ENCODE measurements at regions not wholly inside any gene's neighbourhood (a gene's known extent, or its start where the extent isn't known, plus 50 kb on each side); places are given as distances from the start of the nearest gene placed in this dataset.

DNA sequence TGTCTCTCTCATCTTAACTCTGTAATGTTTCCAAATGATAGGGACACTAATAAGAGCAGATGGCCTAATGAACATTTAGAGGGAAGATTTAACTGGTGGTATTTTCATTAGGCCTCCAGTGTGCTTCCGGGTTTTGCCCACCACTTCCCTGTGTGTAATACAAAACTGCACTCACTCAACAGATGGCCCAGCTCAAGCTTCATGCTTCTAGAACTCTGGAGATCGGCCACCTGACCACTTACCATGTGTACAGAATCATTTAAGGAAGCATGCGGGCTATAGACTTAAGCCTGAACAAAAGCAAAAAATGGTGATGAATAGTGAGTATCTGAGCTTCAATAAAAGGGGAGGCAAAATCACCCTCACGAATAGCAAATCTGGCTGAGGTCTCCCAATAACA, 89.3 kb downstream of the SH2D1A start:
- TF ChIP-seq ZNF70 (CRISPR knock-in tag; IDR thresholded peaks at IDR 0.05), result no peak
- TF ChIP-seq TOX (CRISPR knock-in tag; IDR thresholded peaks at IDR 0.05; ENCODE audit: borderline replicate concordance), result no peak
- TF ChIP-seq, protein P1, sequence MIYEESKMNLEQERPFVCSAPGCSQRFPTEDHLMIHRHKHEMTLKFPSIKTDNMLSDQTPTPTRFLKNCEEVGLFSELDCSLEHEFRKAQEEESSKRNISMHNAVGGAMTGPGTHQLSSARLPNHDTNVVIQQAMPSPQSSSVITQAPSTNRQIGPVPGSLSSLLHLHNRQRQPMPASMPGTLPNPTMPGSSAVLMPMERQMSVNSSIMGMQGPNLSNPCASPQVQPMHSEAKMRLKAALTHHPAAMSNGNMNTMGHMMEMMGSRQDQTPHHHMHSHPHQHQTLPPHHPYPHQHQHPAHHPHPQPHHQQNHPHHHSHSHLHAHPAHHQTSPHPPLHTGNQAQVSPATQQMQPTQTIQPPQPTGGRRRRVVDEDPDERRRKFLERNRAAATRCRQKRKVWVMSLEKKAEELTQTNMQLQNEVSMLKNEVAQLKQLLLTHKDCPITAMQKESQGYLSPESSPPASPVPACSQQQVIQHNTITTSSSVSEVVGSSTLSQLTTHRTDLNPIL (CRISPR knock-in tag; IDR thresholded peaks at IDR 0.05; ENCODE audit: low read depth), result no peak
- no peak for TF ChIP-seq ESRRG (CRISPR knock-in tag; IDR thresholded peaks at IDR 0.05)
- no peak for TF ChIP-seq ZFP3 (CRISPR knock-in tag; IDR thresholded peaks at IDR 0.05)
- TF ChIP-seq, protein P2, sequence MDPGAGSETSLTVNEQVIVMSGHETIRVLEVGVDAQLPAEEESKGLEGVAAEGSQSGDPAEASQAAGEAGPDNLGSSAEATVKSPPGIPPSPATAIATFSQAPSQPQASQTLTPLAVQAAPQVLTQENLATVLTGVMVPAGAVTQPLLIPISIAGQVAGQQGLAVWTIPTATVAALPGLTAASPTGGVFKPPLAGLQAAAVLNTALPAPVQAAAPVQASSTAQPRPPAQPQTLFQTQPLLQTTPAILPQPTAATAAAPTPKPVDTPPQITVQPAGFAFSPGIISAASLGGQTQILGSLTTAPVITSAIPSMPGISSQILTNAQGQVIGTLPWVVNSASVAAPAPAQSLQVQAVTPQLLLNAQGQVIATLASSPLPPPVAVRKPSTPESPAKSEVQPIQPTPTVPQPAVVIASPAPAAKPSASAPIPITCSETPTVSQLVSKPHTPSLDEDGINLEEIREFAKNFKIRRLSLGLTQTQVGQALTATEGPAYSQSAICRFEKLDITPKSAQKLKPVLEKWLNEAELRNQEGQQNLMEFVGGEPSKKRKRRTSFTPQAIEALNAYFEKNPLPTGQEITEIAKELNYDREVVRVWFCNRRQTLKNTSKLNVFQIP (CRISPR knock-in tag; IDR thresholded peaks at IDR 0.05; ENCODE audit: borderline replicate concordance, low read depth), result no peak
- TF ChIP-seq GLIS3 (CRISPR knock-in tag; IDR thresholded peaks at IDR 0.05), result no peak
- no peak for TF ChIP-seq OSR1 (CRISPR knock-in tag; IDR thresholded peaks at IDR 0.05)
- no peak for TF ChIP-seq ARNTL (CRISPR knock-in tag; IDR thresholded peaks at IDR 0.05; ENCODE audit: borderline replicate concordance, low read depth)
- TF ChIP-seq ZC3H10 (CRISPR knock-in tag; IDR thresholded peaks at IDR 0.05), result no peak
- no peak for TF ChIP-seq CSDC2 (CRISPR knock-in tag; IDR thresholded peaks at IDR 0.05)
- TF ChIP-seq SNAI2 (CRISPR knock-in tag; IDR thresholded peaks at IDR 0.05), result no peak
- ATAC-seq, result no peak

DNA sequence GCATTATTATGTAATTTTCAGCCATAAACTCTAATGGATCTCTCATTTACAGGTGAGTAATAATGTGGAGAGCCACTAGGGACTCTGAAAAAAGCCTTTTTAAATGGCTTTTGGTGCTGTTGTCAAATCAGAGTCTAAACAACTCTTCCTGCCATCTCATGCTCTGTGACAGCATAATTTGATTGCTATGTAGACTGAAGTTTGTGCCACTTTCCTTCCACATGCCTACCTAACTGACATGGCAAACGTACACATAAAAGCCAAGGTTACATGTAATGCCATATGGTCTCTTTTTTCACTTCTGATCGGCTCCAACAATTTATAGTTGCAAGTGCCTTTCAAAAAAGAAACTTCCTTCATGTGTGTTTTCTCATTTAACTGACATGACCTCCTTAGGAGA, 94.3 kb downstream of the SH2D1A start:
- no peak for ATAC-seq

DNA sequence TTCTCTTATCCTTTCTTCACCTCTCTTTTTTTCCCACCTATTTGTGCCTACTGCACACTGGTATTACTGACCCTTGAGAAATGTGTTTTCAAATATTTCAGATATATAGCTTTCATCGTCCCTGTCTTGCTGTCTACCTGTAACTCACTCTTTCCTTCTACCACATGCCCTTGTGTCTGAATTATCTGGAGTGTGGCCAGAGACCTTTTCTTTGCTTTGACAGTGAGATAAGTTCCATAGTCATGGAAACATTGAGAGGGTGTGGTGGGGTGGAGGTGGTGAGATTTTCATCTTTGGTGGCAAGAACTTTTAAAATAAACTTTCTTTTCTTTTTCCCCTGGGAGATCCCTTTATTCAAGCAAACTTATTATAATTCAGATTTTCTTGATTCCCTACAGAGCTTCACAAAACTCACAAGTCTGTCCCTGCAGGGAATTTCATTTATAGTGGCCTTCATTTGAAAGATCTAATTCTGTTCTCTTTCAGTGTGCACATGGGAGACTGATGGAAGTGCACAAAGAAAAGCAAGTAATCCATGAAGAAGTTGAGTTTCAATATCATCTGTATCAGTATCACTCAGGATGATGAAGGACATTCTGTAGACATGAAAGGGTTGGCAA, 95.7 kb downstream of the SH2D1A start:
- TF ChIP-seq BACH2 (CRISPR knock-in tag; IDR thresholded peaks at IDR 0.05; ENCODE audit: borderline replicate concordance), result no peak
- TF ChIP-seq RARB (CRISPR knock-in tag; IDR thresholded peaks at IDR 0.05), result no peak
- TF ChIP-seq ZNF70 (CRISPR knock-in tag; IDR thresholded peaks at IDR 0.05), result no peak
- no peak for TF ChIP-seq ARNTL (CRISPR knock-in tag; IDR thresholded peaks at IDR 0.05; ENCODE audit: borderline replicate concordance, low read depth)

More for the DNA sequence above, 94.3 kb downstream of the SH2D1A start:
- TF ChIP-seq OSR1 (CRISPR knock-in tag; IDR thresholded peaks at IDR 0.05), result no peak
- TF ChIP-seq RARB (CRISPR knock-in tag; IDR thresholded peaks at IDR 0.05), result no peak
- TF ChIP-seq, protein P1 (CRISPR knock-in tag; IDR thresholded peaks at IDR 0.05; ENCODE audit: low read depth), result no peak
- no peak for TF ChIP-seq TOX (CRISPR knock-in tag; IDR thresholded peaks at IDR 0.05; ENCODE audit: borderline replicate concordance)
- TF ChIP-seq BACH2 (CRISPR knock-in tag; IDR thresholded peaks at IDR 0.05; ENCODE audit: borderline replicate concordance), result no peak
- no peak for TF ChIP-seq ZFP30 (CRISPR knock-in tag; IDR thresholded peaks at IDR 0.05)
- no peak for TF ChIP-seq ZNF70 (CRISPR knock-in tag; IDR thresholded peaks at IDR 0.05)
- TF ChIP-seq, protein P3, sequence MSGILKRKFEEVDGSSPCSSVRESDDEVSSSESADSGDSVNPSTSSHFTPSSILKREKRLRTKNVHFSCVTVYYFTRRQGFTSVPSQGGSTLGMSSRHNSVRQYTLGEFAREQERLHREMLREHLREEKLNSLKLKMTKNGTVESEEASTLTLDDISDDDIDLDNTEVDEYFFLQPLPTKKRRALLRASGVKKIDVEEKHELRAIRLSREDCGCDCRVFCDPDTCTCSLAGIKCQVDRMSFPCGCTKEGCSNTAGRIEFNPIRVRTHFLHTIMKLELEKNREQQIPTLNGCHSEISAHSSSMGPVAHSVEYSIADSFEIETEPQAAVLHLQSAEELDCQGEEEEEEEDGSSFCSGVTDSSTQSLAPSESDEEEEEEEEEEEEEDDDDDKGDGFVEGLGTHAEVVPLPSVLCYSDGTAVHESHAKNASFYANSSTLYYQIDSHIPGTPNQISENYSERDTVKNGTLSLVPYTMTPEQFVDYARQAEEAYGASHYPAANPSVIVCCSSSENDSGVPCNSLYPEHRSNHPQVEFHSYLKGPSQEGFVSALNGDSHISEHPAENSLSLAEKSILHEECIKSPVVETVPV (CRISPR knock-in tag; IDR thresholded peaks at IDR 0.05), result no peak
- TF ChIP-seq ZNF8 (CRISPR knock-in tag; IDR thresholded peaks at IDR 0.05), result no peak
- TF ChIP-seq ZFP3 (CRISPR knock-in tag; IDR thresholded peaks at IDR 0.05), result no peak
- no peak for TF ChIP-seq PPARA (CRISPR knock-in tag; IDR thresholded peaks at IDR 0.05; ENCODE audit: borderline replicate concordance)
- TF ChIP-seq, protein P4, sequence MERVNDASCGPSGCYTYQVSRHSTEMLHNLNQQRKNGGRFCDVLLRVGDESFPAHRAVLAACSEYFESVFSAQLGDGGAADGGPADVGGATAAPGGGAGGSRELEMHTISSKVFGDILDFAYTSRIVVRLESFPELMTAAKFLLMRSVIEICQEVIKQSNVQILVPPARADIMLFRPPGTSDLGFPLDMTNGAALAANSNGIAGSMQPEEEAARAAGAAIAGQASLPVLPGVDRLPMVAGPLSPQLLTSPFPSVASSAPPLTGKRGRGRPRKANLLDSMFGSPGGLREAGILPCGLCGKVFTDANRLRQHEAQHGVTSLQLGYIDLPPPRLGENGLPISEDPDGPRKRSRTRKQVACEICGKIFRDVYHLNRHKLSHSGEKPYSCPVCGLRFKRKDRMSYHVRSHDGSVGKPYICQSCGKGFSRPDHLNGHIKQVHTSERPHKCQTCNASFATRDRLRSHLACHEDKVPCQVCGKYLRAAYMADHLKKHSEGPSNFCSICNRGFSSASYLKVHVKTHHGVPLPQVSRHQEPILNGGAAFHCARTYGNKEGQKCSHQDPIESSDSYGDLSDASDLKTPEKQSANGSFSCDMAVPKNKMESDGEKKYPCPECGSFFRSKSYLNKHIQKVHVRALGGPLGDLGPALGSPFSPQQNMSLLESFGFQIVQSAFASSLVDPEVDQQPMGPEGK (CRISPR knock-in tag; IDR thresholded peaks at IDR 0.05; ENCODE audit: borderline replicate concordance), result no peak
- no peak for TF ChIP-seq ZNF565 (CRISPR knock-in tag; conservative IDR thresholded peaks at IDR 0.05; ENCODE audit: low read depth)
- no peak for TF ChIP-seq TCF4 (CRISPR knock-in tag; IDR thresholded peaks at IDR 0.05; ENCODE audit: borderline replicate concordance)

More for the DNA sequence above, 95.7 kb downstream of the SH2D1A start:
- no peak for ATAC-seq
